ENCODE measurements at regions not wholly inside any gene's neighbourhood (a gene's known extent, or its start where the extent isn't known, plus 50 kb on each side); places are given as distances from the start of the nearest gene placed in this dataset.
"Not testable (repeated sequence)": the region's sequence is repeated elsewhere in the genome, so short reads cannot be mapped to it uniquely, and the experiment has no call there.

DNA sequence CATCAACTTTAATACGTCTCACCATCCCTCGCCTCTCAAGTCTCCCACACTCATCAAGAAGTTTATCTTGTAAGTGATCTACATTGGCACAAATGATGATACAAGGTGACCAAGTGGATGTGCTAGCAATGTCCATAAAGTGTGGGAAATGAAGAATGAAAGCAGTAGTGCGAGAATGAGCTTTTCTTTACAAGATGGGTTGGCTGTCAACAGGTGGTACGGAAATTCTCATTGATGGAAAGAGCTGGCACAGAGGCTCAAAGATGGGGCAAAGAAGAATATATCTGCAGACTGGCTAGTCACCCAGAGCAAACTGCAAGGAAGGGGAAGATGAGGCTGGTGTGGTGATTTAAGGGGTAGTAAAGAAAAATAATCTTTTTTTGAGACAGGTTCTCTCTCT, 640.8 kb downstream of the MAT2B start:
- no peak overlapping the region for H3K4me3 ChIP-seq (ENCODE audit: control insufficient read depth, low read depth, low read length)
- no peak for DNase-seq (ENCODE audit: low read depth)
- TF ChIP-seq, protein P1, sequence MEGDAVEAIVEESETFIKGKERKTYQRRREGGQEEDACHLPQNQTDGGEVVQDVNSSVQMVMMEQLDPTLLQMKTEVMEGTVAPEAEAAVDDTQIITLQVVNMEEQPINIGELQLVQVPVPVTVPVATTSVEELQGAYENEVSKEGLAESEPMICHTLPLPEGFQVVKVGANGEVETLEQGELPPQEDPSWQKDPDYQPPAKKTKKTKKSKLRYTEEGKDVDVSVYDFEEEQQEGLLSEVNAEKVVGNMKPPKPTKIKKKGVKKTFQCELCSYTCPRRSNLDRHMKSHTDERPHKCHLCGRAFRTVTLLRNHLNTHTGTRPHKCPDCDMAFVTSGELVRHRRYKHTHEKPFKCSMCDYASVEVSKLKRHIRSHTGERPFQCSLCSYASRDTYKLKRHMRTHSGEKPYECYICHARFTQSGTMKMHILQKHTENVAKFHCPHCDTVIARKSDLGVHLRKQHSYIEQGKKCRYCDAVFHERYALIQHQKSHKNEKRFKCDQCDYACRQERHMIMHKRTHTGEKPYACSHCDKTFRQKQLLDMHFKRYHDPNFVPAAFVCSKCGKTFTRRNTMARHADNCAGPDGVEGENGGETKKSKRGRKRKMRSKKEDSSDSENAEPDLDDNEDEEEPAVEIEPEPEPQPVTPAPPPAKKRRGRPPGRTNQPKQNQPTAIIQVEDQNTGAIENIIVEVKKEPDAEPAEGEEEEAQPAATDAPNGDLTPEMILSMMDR (conservative IDR thresholded peaks at IDR 0.05; ENCODE audit: control insufficient read depth, insufficient read depth, low read depth, low read length) = no peak

DNA sequence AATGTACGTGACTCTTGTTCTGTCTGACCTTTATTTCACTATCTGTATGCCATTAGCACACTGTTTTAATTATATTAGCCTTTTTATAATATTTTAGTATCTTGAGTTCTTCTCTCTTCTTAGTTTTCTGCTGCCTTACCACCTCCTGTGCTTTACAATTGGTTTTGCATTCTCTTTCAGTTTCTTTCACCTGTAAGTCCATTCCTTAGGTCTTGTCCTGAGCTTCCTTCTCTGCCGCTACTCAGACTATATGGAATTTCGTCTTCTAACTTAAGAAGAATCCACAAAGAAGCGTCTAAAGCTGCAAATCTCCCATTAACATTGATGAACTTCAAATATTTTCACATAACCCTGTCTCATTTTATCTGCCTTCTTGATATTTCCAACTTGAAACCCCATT, 642.9 kb downstream of the MAT2B start:
- DNase-seq (ENCODE audit: low read depth) = no peak
- H3K4me3 ChIP-seq (ENCODE audit: control insufficient read depth, low read depth, low read length) = no peak overlapping the region
- TF ChIP-seq, protein P1 (conservative IDR thresholded peaks at IDR 0.05; ENCODE audit: control insufficient read depth, insufficient read depth, low read depth, low read length) = no peak

- not testable (repeated sequence) for H3K4me3 ChIP-seq (ENCODE audit: control insufficient read depth, low read depth, low read length); DNase-seq (ENCODE audit: low read depth)
Measured at GRCh38 chr5:164152539-164152938, 647.1 kb downstream of the MAT2B start.

DNA sequence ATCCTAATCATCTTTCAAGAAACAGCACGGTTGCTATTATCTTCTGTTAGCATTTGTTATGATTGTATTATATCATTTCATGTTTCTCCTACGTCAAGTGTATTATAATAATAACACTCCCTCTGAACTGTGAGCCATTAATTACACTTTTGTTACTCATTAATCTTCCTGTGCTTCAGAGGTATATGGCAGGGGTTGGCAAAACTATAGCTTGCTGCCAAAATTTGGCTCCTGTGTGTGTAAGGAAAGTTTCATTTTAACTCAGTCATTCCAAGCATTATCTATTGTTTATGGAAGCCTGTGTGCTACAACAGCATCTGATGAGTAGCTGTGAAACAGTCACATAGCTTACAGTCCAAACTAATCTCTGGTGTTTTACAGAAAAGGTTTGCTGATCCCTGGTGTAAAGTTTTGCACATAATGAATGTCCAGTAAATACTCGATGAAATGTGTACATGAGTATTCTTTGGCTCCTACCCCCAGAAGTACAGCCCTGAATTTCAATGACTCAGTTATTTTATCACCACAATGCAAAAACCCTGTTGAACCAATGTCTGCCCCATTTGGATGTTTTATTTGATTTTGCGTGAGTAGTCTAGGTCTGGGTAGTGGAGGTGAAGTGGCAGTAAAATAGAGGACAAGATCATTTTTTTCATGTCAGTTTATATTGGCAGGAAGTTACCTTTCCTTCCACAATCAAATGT, 648.2 kb downstream of the MAT2B start:
- DNase-seq (ENCODE audit: low read depth) = no peak
- no peak overlapping the region for H3K4me3 ChIP-seq (ENCODE audit: control insufficient read depth, low read depth, low read length)
- TF ChIP-seq, protein P1 (conservative IDR thresholded peaks at IDR 0.05; ENCODE audit: control insufficient read depth, insufficient read depth, low read depth, low read length) = no peak

GRCh38 chr5:164170814-164171213, 665.4 kb downstream of the MAT2B start:
- TF ChIP-seq, protein P1 (conservative IDR thresholded peaks at IDR 0.05; ENCODE audit: control insufficient read depth, insufficient read depth, low read depth, low read length) = no peak
- H3K4me3 ChIP-seq (ENCODE audit: control insufficient read depth, low read depth, low read length) = no peak overlapping the region
- no peak for DNase-seq (ENCODE audit: low read depth)

- TF ChIP-seq, protein P1 (conservative IDR thresholded peaks at IDR 0.05; ENCODE audit: control insufficient read depth, insufficient read depth, low read depth, low read length) = no peak
- peak; percentile 15 for DNase-seq (ENCODE audit: low read depth)
- H3K4me3 ChIP-seq (ENCODE audit: control insufficient read depth, low read depth, low read length) = no peak overlapping the region
Measured at GRCh38 chr5:164175083-164175482, 669.7 kb downstream of the MAT2B start.

- H3K4me3 ChIP-seq (ENCODE audit: control insufficient read depth, low read depth, low read length) = no peak overlapping the region
- no peak for DNase-seq (ENCODE audit: low read depth)
- TF ChIP-seq, protein P1 (conservative IDR thresholded peaks at IDR 0.05; ENCODE audit: control insufficient read depth, insufficient read depth, low read depth, low read length) = no peak
Measured at GRCh38 chr5:164179406-164179805, 674.0 kb downstream of the MAT2B start.
